Liver (tissue), 8 donors: ENCODE measurements at regions not wholly inside any gene's neighbourhood (a gene's known extent, or its start where the extent isn't known, plus 50 kb on each side); places are given as distances from the start of the nearest gene placed in this dataset.

Source experiments
- DNase-seq: peaks from one replicate; pipeline ENCODE4 v3.0.0-alpha.2; 2017; ENCODE audit warnings: low spot score
- H3K27ac ChIP-seq, 2 donors: one replicate each; pipeline ENCODE4 v1.7.0; 2013; ENCODE audit warnings: inconsistent platforms in 2 of 2, low read length in 2 of 2, control low read depth in 1 of 2, low read depth in 1 of 2, mild to moderate bottlenecking in 1 of 2
- H3K27me3 ChIP-seq, 4 donors: one replicate each; pipeline versions ENCODE4 v1.6.1 to v1.7.0; 2013; ENCODE audit warnings: low read length in 3 of 4, inconsistent platforms in 1 of 4, mild to moderate bottlenecking in 1 of 4, moderate library complexity in 1 of 4; ENCODE audit not compliant: control insufficient read depth in 4 of 4, insufficient read depth in 4 of 4
- H3K36me3 ChIP-seq, 4 donors: one replicate each; pipeline versions ENCODE4 v1.6.1 to v1.7.0; 2013; ENCODE audit warnings: low read length in 3 of 4, mild to moderate bottlenecking in 3 of 4, low read depth in 1 of 4, moderate library complexity in 1 of 4; ENCODE audit not compliant: control insufficient read depth in 4 of 4, insufficient read depth in 3 of 4
- H3K4me1 ChIP-seq, 4 donors: one replicate each; pipeline versions ENCODE4 v1.6.1 to v1.7.0; 2013; ENCODE audit warnings: low read length in 3 of 4, mild to moderate bottlenecking in 3 of 4, moderate library complexity in 1 of 4; ENCODE audit not compliant: control insufficient read depth in 4 of 4, insufficient read depth in 4 of 4
- H3K4me3 ChIP-seq, 3 donors: one replicate each; pipeline versions ENCODE4 v1.6.1 to v1.7.0; 2013; ENCODE audit warnings: low read length in 3 of 3, control low read depth in 1 of 3, low read depth in 1 of 3, mild to moderate bottlenecking in 1 of 3
- H3K9ac ChIP-seq, 2 donors: one replicate each; pipeline ENCODE4 v1.7.0; 2013; ENCODE audit warnings: low read length in 2 of 2, mild to moderate bottlenecking in 2 of 2, moderate library complexity in 2 of 2, control low read depth in 1 of 2, low read depth in 1 of 2
- H3K9me3 ChIP-seq, 4 donors: one replicate each; pipeline versions ENCODE4 v1.6.1 to v1.7.0; 2013; ENCODE audit warnings: low read length in 3 of 4; ENCODE audit not compliant: control insufficient read depth in 4 of 4
- EGR1 ChIP-seq, 2 donors: IDR thresholded peaks; 2 replicates each; pipeline ENCODE4 v1.6.1; 2016 to 2018; ENCODE audit warnings: antibody characterized with exemption in 2 of 2, low read depth in 2 of 2
- GABPA ChIP-seq, 2 donors: IDR thresholded peaks in 1 of 2; conservative IDR thresholded peaks in 1 of 2; 2 replicates each; pipeline ENCODE4 v1.6.1; 2016; ENCODE audit warnings: antibody characterized with exemption in 2 of 2, mild to moderate bottlenecking in 1 of 2, moderate library complexity in 1 of 2
- HNF4A ChIP-seq, 2 donors: conservative IDR thresholded peaks; 2 replicates each; pipeline ENCODE4 v1.6.1; 2016; ENCODE audit warnings: antibody characterized with exemption in 2 of 2, mild to moderate bottlenecking in 2 of 2
- HNF4G ChIP-seq: IDR thresholded peaks from 2 replicates; pipeline ENCODE4 v1.6.1; 2016; ENCODE audit warnings: antibody characterized with exemption
- REST ChIP-seq: IDR thresholded peaks from 2 replicates; pipeline ENCODE4 v1.6.1; 2016; ENCODE audit warnings: antibody characterized with exemption, mild to moderate bottlenecking
- RXRA ChIP-seq, 2 donors: IDR thresholded peaks; 2 replicates each; pipeline ENCODE4 v1.6.1; 2017 to 2018; ENCODE audit warnings: antibody characterized with exemption in 2 of 2, mild to moderate bottlenecking in 1 of 2
- SP1 ChIP-seq: IDR thresholded peaks from 2 replicates; pipeline ENCODE4 v1.6.1; 2018; ENCODE audit warnings: antibody characterized with exemption, mild to moderate bottlenecking
- TAF1 ChIP-seq: conservative IDR thresholded peaks from 2 replicates; pipeline ENCODE4 v1.6.1; 2016; ENCODE audit warnings: antibody characterized with exemption, mild to moderate bottlenecking
- WGBS: extraction: QIAGEN DNeasy Blood & Tissue Kit; methylation state at CpG from one replicate; pipeline ENCODE4 v1.1.7; 2013; 5-methylcytosine and 5-hydroxymethylcytosine counted together
- TF ChIP-seq, protein P1 (sequence below): fragments of 150-350 bp; IDR thresholded peaks from 2 replicates; pipeline ENCODE4 v1.5.1; 2017; ENCODE audit warnings: improper control_type of control experiment, low read depth, low read length; ENCODE audit not compliant: missing input control
- TF ChIP-seq, protein P2 (sequence below): IDR thresholded peaks from 2 replicates; pipeline ENCODE4 v1.6.1; 2016; ENCODE audit warnings: antibody characterized with exemption
- TF ChIP-seq, protein P3 (sequence below): IDR thresholded peaks from 2 replicates; pipeline ENCODE4 v1.6.1; 2016; ENCODE audit warnings: antibody characterized with exemption
- donor health status: healthy.
- donor health status: healthy.
- donor health status: healthy.
- donor health status: healthy.
- donor health status: healthy.

GRCh38 chr11:128305588-128305987 lies 281.8 kb downstream of the ETS1 start (continued):
- TF ChIP-seq, protein P1, sequence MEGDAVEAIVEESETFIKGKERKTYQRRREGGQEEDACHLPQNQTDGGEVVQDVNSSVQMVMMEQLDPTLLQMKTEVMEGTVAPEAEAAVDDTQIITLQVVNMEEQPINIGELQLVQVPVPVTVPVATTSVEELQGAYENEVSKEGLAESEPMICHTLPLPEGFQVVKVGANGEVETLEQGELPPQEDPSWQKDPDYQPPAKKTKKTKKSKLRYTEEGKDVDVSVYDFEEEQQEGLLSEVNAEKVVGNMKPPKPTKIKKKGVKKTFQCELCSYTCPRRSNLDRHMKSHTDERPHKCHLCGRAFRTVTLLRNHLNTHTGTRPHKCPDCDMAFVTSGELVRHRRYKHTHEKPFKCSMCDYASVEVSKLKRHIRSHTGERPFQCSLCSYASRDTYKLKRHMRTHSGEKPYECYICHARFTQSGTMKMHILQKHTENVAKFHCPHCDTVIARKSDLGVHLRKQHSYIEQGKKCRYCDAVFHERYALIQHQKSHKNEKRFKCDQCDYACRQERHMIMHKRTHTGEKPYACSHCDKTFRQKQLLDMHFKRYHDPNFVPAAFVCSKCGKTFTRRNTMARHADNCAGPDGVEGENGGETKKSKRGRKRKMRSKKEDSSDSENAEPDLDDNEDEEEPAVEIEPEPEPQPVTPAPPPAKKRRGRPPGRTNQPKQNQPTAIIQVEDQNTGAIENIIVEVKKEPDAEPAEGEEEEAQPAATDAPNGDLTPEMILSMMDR = no peak

- no peak overlapping the region for H3K4me3 ChIP-seq
- peak overlapping the region in 1 of 2 donors; percentile 47 for H3K27ac ChIP-seq
- H3K36me3 ChIP-seq = no peaks in the 10 kb centered on the region
- H3K27me3 ChIP-seq = no peaks in the 10 kb centered on the region
- H3K9ac ChIP-seq = no peak overlapping the region
- WGBS = 84% methylated on average over 8 of the region's 8 CpGs
- H3K4me1 ChIP-seq = no peaks in the 10 kb centered on the region
- TF ChIP-seq SP1 (no peak), RXRA (IDR thresholded peaks at IDR 0.05) (no peak), GABPA (IDR thresholded peaks at IDR 0.05 in 1 of 2, conservative IDR thresholded peaks at IDR 0.05 in 1 of 2) (no peak), HNF4G (no peak), EGR1 (IDR thresholded peaks at IDR 0.05; ENCODE audit: low read depth in 2 of 2) (no peak), TAF1 (no peak), REST (no peak)
- TF ChIP-seq, protein P2, sequence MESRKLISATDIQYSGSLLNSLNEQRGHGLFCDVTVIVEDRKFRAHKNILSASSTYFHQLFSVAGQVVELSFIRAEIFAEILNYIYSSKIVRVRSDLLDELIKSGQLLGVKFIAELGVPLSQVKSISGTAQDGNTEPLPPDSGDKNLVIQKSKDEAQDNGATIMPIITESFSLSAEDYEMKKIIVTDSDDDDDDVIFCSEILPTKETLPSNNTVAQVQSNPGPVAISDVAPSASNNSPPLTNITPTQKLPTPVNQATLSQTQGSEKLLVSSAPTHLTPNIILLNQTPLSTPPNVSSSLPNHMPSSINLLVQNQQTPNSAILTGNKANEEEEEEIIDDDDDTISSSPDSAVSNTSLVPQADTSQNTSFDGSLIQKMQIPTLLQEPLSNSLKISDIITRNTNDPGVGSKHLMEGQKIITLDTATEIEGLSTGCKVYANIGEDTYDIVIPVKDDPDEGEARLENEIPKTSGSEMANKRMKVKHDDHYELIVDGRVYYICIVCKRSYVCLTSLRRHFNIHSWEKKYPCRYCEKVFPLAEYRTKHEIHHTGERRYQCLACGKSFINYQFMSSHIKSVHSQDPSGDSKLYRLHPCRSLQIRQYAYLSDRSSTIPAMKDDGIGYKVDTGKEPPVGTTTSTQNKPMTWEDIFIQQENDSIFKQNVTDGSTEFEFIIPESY = no peak
- TF ChIP-seq, protein P3, sequence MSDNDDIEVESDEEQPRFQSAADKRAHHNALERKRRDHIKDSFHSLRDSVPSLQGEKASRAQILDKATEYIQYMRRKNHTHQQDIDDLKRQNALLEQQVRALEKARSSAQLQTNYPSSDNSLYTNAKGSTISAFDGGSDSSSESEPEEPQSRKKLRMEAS = no peak
- DNase-seq = no peak
- no peaks in the 10 kb centered on the region for H3K9me3 ChIP-seq
These were observed 282.5 kb downstream of the ETS1 start for GRCh38 chr11:128304666-128305485.

GRCh38 chr11:128304116-128304515 lies 283.2 kb downstream of the ETS1 start:
- TF ChIP-seq HNF4A (conservative IDR thresholded peaks at IDR 0.05) = no peak
- peaks cover 0 to under 1% (median 0%) of the 10 kb centered on the region in 4 donors for H3K4me1 ChIP-seq

More at GRCh38 chr11:128304116-128304515, 283.2 kb downstream of the ETS1 start:
- H3K27ac ChIP-seq = no peak overlapping the region
- H3K9me3 ChIP-seq = no peaks in the 10 kb centered on the region
- WGBS = 67% methylated on average over 2 of the region's 2 CpGs
- no peak overlapping the region for H3K9ac ChIP-seq
- H3K36me3 ChIP-seq = no peaks in the 10 kb centered on the region
- no peak for DNase-seq
- H3K27me3 ChIP-seq = no peaks in the 10 kb centered on the region
- H3K4me3 ChIP-seq = no peak overlapping the region
